ENCODE measurements at regions not wholly inside any gene's neighbourhood (a gene's known extent, or its start where the extent isn't known, plus 50 kb on each side); places are given as distances from the start of the nearest gene placed in this dataset.
"Not testable (repeated sequence)": the region's sequence is repeated elsewhere in the genome, so short reads cannot be mapped to it uniquely, and the experiment has no call there.

DNA sequence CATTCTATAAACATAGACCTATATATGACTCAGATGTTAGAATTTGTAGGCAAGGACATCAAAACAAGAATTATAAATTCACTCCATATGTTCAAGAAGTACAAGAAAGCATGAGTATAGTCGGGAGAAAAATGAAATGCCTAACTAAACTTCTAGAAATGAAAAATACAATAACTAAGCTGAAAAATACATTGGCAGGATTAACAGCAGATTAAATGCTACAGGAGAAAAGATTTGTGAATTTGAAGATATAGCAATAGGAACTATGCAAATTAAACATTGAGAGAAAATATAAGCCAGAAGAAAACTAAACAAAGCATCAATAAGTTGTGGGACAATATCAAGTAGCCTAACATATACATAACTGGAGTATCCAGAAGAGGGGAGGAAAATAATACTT lies 55.3 kb upstream of the PRSS3 start:
- DNase-seq: no peak

- DNase-seq: not testable (repeated sequence)
These were observed 54.4 kb upstream of the PRSS3 start for GRCh38 chr9:33740958-33741357.

- no peak for DNase-seq
These were observed 53.3 kb upstream of the PRSS3 start for GRCh38 chr9:33742051-33742450.

GRCh38 chr9:33742519-33742918 lies 52.8 kb upstream of the PRSS3 start:
- no peak for DNase-seq

Measured in T-helper 1 cell (primary cell).